ENCODE measurements at regions not wholly inside any gene's neighbourhood (a gene's known extent, or its start where the extent isn't known, plus 50 kb on each side); places are given as distances from the start of the nearest gene placed in this dataset.

- no peak for DNase-seq (ENCODE audit: low read depth in 1 of 2, low spot score in 1 of 2)
Observed at GRCh38 chr6:165829376-165829775, 166.3 kb upstream of the PDE10A start.

DNA sequence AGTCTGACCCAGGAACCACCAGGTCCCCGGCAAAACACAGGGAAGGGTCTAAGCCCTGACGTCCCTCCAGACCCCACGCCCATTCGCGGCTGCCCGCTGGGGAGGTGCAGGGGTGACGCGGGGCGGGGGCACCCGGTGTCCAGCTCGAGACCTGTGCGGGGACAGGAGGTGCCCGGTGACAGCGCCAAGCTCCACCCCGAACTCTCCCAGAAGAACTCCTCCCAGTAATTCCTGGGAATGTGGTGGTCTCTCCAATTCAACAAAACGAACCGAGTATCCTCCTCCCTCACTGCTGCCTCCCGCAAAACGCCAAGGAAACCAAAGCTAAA, 164.1 kb upstream of the PDE10A start:
- no peak for DNase-seq (ENCODE audit: low read depth in 1 of 2, low spot score in 1 of 2)

GRCh38 chr6:165826487-165827189, 163.6 kb upstream of the PDE10A start:
- DNase-seq (ENCODE audit: low read depth in 1 of 2, low spot score in 1 of 2), result no peak

DNA sequence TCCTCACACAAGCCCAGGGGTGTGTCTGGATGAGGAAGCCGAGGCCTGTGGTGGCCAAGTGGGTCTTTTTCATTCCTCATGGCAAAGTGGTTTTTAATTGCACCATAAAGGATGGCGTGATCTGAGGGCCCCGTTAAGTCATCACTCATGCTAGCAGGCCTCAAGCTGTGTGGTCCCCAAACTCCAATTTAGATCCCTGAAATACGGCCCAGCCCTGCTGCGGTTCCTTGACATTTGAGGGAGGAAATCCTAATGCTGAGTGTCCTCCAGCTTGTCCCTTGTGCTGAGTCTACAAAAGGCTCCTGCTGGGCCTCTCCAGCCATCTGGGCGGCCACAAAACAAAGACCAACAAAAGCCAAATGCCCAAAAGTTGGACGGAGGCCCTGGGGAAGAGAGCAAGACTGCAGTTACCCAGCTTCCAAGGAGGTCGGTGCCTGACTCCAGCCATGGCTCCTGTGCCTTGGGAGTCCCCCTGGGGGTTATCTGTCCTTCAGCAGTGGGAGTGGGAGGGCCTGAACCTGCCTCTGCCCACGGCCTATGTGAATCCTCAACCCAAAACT, 162.3 kb upstream of the PDE10A start:
- DNase-seq (ENCODE audit: low read depth in 1 of 2, low spot score in 1 of 2), result no peak

DNA sequence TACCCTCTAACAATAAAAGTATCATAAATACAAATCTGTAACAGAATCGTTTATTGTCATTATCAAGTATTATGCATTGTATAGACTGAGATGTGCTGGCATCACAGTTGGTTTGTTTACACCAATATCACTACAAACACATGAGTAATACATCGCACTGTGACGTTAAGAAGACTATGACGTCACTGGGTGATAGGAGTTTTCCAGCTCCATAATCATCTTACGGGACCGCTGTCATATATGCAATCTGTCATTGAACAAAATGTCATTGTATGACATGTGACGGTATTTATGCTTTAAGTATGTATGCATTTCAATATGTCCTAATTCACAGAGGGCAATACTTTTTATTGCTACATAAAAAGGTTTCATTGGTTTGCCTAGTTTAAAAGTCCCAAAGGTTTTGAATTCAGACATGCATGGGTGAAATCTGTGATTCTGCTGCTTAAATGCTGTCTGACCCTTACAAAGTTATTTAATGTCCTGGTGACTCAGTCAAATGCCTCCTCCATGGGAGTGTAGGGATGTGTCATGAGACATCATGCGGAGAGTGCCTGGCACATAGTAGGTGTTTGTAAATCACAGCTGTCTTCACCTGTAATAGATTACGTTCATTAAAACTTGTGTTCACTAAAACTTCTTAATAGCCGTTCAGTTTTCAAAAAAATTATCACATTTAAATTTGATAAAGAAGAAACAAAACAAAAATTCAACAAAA, 160.7 kb upstream of the PDE10A start:
- DNase-seq (ENCODE audit: low read depth in 1 of 2, low spot score in 1 of 2), result no peak

DNA sequence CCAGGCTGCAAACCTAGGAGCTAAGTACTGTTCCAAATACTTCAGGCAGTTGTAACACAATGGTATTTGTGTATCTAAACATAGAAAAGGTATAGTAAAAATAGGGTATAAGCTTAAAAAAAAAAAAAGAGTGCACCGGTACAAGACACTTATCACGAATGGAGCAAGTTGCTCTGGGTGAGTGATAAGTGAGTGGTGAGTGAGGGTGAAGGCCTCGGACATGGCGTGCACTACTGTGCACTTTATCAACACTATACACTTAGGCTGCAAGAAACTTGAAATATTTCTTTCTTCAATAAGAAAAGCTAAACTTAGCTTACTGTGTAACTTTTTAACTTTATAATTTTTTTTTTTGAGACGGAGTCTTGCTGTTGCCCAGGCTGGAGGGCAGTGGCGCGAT, 159.5 kb upstream of the PDE10A start:
- DNase-seq (ENCODE audit: low read depth in 1 of 2, low spot score in 1 of 2), result no peak

DNA sequence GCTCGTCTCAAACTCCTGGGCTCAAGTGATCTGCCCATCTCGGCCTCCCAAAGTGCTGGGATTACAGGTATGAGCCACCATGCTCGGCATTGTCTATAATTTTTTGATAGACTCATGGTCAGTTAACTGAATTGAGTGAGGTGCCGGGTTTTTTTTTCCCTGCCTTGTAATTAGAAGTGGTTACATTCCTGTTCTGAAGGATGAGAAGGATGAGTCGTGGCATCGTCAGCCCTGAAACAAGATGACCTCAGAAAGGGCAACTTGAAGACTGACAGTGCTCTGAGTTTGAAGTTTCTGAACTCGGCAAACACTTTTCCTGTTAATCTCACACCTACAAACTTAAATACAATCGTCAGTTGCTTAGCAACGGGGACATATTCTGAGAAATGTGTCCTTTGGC, 158.7 kb upstream of the PDE10A start:
- no peak for DNase-seq (ENCODE audit: low read depth in 1 of 2, low spot score in 1 of 2)

DNA sequence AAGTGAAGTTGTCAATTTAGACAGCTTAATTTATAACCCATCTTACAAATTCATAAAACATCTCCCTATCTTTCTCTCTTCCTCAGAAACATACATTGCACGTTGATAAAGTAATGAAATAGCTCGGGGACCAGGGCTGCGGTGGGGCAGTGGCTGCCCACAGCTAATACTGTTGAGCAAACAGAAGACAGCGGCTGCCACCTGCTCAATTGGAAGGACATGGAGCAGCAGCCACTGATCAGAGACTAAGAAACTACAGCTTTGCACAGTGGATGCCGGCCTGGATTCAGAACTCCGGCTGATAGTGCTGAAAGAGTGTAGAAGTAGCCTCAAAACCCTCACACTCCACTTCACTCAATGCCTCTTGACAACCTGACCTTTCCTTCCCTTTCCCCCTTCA, 157.9 kb upstream of the PDE10A start:
- DNase-seq (ENCODE audit: low read depth in 1 of 2, low spot score in 1 of 2), result no peak

- no peak for DNase-seq (ENCODE audit: low read depth in 1 of 2, low spot score in 1 of 2)
Observed at GRCh38 chr6:165820407-165820806, 157.4 kb upstream of the PDE10A start.

GRCh38 chr6:165819394-165819793, 156.4 kb upstream of the PDE10A start:
- no peak for DNase-seq (ENCODE audit: low read depth in 1 of 2, low spot score in 1 of 2)

DNA sequence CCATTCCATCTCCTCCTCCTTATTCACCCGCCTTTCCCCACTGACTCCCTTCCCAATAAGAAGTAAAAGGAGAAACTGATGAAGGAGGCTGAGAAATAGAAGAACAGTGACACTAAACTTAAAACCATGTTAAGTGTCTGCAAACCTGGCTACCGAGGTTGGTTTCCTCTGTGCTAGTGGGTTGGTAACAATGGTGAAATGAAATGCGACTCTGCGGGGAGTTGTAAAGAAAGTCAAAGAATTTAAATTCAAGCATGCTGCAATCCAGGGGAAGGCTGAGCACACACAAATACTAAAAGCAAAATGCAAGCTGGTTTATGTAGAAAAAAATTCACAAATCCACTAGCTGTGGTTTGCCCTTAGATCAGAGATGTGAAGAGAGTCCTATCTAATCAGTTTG, 155.2 kb upstream of the PDE10A start:
- DNase-seq (ENCODE audit: low read depth in 1 of 2, low spot score in 1 of 2), result no peak

- DNase-seq (ENCODE audit: low read depth in 1 of 2, low spot score in 1 of 2), result no peak
Observed at GRCh38 chr6:165817771-165818170, 154.7 kb upstream of the PDE10A start.

DNA sequence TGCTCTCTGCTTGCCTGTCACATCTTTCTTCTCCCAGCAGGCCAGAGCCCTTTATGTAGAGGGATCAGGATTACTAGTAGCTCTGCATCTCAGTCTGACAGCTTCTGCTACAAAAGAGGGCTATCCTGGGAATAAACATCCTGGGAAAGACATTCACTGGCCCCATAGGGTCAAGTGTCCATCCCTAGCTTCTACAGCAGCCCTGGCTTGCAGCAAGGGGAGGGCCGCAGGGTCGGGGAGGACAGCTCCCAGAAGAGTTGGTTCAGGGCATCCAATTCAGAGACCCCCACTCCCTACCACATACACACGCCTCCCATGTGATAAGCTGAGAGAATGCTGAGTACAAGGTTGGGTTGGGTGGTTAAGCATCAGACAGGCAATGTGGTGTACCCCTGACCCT, 154.1 kb upstream of the PDE10A start:
- DNase-seq (ENCODE audit: low read depth in 1 of 2, low spot score in 1 of 2), result no peak

DNA sequence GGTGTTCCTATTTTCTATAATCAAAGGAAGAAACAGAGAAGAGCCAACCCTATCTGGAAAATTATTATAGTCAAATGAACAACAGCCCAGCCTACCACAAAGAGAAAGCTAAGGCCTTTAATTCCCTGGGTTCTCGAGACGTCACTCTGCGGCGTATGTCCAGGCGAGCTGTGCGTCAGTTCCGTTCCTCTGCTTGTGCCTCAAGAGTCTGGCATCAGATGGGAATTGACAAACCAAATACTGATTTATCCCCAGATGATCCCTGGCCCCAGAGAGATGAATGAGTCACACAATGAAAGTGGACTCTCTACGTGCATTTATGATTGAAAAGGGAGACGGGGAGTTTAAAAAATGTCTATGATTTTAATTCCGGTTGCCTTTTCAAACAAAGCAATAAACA, 151.6 kb upstream of the PDE10A start:
- DNase-seq (ENCODE audit: low read depth in 1 of 2, low spot score in 1 of 2), result no peak

- no peak for DNase-seq (ENCODE audit: low read depth in 1 of 2, low spot score in 1 of 2)
Observed at GRCh38 chr6:165811512-165811911, 148.5 kb upstream of the PDE10A start.

DNA sequence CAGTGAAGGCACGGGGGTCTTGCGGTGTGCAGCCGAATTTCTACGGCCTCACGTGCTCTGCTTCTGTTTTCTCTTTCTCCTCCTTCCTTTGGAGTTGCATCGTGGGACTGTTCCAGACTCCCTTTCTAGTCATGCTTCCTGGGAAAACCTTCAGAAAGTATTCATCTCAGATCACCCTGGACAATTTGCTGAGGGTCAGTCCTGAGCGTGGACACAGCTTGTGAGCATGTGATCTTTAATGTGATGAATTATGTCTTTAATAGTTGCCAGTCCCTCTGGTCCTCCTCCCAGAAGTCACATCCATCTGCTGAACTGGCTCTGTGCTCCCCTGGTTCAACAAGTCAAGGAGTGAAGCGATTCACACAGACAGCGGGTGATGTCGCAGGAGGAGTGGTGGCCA, 145.0 kb upstream of the PDE10A start:
- no peak for DNase-seq (ENCODE audit: low read depth in 1 of 2, low spot score in 1 of 2)

DNA sequence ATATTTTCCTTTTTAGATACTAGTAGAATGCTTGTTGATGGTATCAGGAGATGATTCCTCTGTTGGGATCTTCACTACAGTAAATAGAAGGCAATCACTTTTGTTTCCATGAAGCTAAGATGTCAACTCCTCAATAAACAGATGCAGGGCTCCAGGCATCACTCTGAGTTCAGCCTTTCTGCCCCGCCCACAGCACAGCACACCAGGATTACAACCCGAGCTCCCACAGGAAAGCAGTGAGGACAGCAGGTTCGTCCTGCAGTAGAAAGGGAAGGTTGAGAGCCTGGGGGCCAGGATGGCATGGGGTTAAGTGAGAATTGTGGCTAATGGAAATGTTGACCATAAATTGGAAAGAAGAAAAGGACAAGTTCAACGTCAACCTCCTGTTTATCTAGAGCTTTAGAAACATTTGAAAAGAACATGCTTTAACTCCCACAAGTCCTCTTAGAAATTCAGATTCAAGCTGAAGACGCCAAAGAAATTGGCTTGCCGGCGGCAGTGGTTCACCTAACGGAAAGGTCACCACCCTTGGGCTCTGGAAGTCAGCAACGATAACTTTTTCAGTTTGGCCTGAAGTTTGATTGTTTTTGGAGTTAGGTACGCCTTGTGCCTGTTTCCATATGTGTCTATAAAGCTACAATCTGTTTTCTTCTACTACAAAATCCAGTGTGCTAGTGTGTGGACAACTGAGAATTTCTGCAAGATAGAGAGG, 144.4 kb upstream of the PDE10A start:
- no peak for DNase-seq (ENCODE audit: low read depth in 1 of 2, low spot score in 1 of 2)

GRCh38 chr6:165806126-165806810, 143.2 kb upstream of the PDE10A start:
- DNase-seq (ENCODE audit: low read depth in 1 of 2, low spot score in 1 of 2), result no peak

DNA sequence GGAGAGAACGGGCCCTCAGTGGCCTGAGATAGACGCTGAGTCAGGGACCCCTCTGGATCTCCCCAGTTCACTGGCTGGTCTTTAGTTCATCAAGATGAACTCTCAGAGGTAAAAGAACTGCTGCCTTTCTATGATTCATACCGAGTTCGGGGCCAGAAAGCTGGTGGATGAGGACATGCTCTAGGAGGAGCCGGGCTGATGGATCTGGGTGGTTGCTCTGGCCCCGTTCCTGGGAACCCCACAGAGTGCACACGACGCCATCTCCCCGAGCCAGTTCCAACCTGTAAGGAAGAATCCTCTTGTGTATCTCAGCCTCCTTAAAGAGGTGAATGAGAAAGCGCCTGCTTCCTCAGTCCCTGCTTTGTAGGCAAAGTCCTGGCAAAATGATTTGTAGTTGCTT, 142.6 kb upstream of the PDE10A start:
- DNase-seq (ENCODE audit: low read depth in 1 of 2, low spot score in 1 of 2), result no peak

DNA sequence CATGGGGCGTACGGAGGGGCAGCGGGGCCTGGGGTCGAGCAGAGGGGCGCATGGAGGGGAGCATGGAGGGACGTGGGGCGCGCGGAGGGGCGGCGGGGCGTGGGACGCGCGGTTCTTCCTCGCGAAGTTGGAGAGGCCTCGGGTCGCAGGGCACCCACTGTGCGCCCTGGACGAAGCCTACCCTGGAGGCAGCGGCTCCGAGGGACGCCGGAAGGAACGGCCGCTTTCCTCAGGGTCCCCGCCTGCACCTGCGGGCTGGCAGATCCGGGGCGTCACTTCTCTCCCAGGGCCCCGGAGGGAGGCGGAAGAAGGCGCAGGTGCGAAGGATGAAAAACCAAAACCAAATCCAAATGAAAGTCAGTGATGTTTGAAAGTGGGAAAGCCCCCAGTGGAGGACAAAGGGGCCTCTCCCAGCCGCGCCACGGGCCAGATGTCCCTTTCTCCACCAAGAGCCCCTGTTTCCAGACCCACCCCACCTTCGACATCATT, 142.1 kb upstream of the PDE10A start:
- no peak for DNase-seq (ENCODE audit: low read depth in 1 of 2, low spot score in 1 of 2)

DNA sequence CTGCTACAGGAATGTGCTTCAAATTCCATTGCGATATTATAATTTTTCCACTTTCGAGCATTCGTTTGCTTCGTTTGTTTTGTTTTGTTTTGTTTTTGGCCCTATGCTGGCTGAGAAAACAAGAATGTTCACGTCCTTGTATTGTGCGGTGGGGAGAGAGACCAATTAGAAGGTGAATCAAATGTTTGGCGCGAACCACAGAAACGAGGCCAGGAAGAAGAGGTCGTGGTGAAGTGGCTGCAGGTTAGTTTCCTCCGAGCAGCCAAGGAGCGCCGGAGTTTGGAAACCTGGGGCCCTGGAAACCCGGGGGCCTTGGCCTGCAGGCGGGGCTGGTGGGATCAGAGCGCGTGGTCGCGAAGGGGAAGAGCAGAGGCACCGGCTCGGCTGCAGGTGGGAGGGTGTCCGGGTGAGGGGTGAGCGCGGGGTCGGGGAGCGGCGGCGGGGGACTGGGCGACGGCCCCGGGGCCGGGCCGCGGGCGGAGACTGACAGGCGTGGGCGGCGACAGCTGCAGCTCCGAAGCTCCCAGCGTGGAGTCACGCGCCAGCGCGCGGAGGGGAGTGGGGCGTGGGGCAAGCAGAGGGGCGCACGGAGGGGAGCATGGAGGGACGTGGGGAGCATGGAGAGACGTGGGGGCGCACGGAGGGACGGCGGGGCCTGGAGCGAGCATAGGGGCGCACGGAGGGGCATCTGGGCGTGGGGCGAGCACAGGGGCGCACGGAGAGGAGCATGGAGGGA, 141.5 kb upstream of the PDE10A start:
- DNase-seq (ENCODE audit: low read depth in 1 of 2, low spot score in 1 of 2), result no peak
